ENCODE measurements at regions not wholly inside any gene's neighbourhood (a gene's known extent, or its start where the extent isn't known, plus 50 kb on each side); places are given as distances from the start of the nearest gene placed in this dataset.
A peak's percentile ranks its signal among the peaks of the same experiment; 100 is the strongest.

GRCh38 chr13:24012648-24013047, 115.3 kb upstream of the C1QTNF9B start:
- DNase-seq = no peak

GRCh38 chr13:24013189-24013588, 115.9 kb upstream of the C1QTNF9B start:
- no peak for DNase-seq

GRCh38 chr13:24016046-24016445, 118.7 kb upstream of the C1QTNF9B start:
- no peak for DNase-seq

- no peak for DNase-seq
These were observed 125.3 kb upstream of the C1QTNF9B start for GRCh38 chr13:24022568-24022967.

GRCh38 chr13:24023073-24023472, 125.8 kb upstream of the C1QTNF9B start:
- no peak for DNase-seq

GRCh38 chr13:24027494-24027893, 130.2 kb upstream of the C1QTNF9B start:
- no peak for DNase-seq

- DNase-seq = no peak
These were observed 128.3 kb upstream of the SPATA13 start for GRCh38 chr13:24032252-24032651.

GRCh38 chr13:24032674-24033073, 127.8 kb upstream of the SPATA13 start:
- no peak for DNase-seq

GRCh38 chr13:24033527-24034302, 126.8 kb upstream of the SPATA13 start:
- no peak for DNase-seq

- DNase-seq = no peak
These were observed 125.1 kb upstream of the SPATA13 start for GRCh38 chr13:24035411-24035810.

- DNase-seq = no peak
These were observed 124.4 kb upstream of the SPATA13 start for GRCh38 chr13:24036115-24036514.

- DNase-seq = peak in 1 of 2 donors; percentile 10
These were observed 122.1 kb upstream of the SPATA13 start for GRCh38 chr13:24038405-24038804.

- no peak for DNase-seq
These were observed 121.6 kb upstream of the SPATA13 start for GRCh38 chr13:24038841-24039330.

- no peak for DNase-seq
These were observed 120.7 kb upstream of the SPATA13 start for GRCh38 chr13:24039621-24040475.

- DNase-seq = no peak
These were observed 119.7 kb upstream of the SPATA13 start for GRCh38 chr13:24040835-24041234.

- DNase-seq = no peak
These were observed 118.8 kb upstream of the SPATA13 start for GRCh38 chr13:24041651-24042225.

- DNase-seq = no peak
These were observed 117.6 kb upstream of the SPATA13 start for GRCh38 chr13:24042710-24043440.

- DNase-seq = no peak
These were observed 116.8 kb upstream of the SPATA13 start for GRCh38 chr13:24043590-24044350.

- no peak for DNase-seq
These were observed 114.9 kb upstream of the SPATA13 start for GRCh38 chr13:24045597-24045996.

- no peak for DNase-seq
These were observed 110.2 kb upstream of the SPATA13 start for GRCh38 chr13:24050292-24050711.

- no peak for DNase-seq
These were observed 109.5 kb upstream of the SPATA13 start for GRCh38 chr13:24050796-24051715.
